HEK293 (cell line): ENCODE measurements at regions not wholly inside any gene's neighbourhood (a gene's known extent, or its start where the extent isn't known, plus 50 kb on each side); places are given as distances from the start of the nearest gene placed in this dataset.
A peak's percentile ranks its signal among the peaks of the same experiment; 100 is the strongest.

Source experiments
- CTCF ChIA-PET: fragments of 350-600 bp; formaldehyde crosslinking; extraction: SDS; loops from one replicate; lab custom pipeline; 2021; ENCODE audit warnings: antibody characterized with exemption; lab: Yijun Ruan, JAX
- POLR2A ChIA-PET: fragments of 300-600 bp; formaldehyde crosslinking; extraction: SDS; loops from one replicate; lab custom pipeline; 2020; ENCODE audit warnings: antibody characterized with exemption, inconsistent platforms; lab: Yijun Ruan, JAX
- H3K27ac ChIP-seq: fragments of 200-500 bp; sonication (Bioruptor generic); 2 replicates; pipeline ENCODE4 v1.5.1; 2014; ENCODE audit warnings: low read depth, low read length, control low read depth, inconsistent platforms; ENCODE audit errors: extremely low read depth
- H3K36me3 ChIP-seq, 2 experiments: fragments of 200-500 bp in 1 of 2; sonication (Bioruptor generic) in 1 of 2; 1 replicate in 1 of 2; 2 replicates in 1 of 2; pipeline ENCODE4 v1.5.1; 2014 to 2017; ENCODE audit warnings: inconsistent platforms in 2 of 2, low read length in 2 of 2; ENCODE audit not compliant: control insufficient read depth in 2 of 2, insufficient read depth in 1 of 2
- H3K4me1 ChIP-seq: fragments of 200-500 bp; sonication (Bioruptor generic); 2 replicates; pipeline ENCODE4 v1.5.1; 2014; ENCODE audit warnings: mild to moderate bottlenecking, low read length, inconsistent platforms; ENCODE audit not compliant: control insufficient read depth, insufficient read depth
- H3K4me3 ChIP-seq: 2 replicates; pipeline ENCODE4 v1.5.1; 2011; ENCODE audit warnings: low read depth, mild to moderate bottlenecking, control low read depth, low read length, moderate library complexity
- H3K9me3 ChIP-seq: fragments of 200-500 bp; sonication (Bioruptor generic); 2 replicates; pipeline ENCODE4 v1.5.1; 2014; ENCODE audit warnings: low read depth, low read length, inconsistent platforms; ENCODE audit not compliant: control insufficient read depth, insufficient read depth
- AEBP2 ChIP-seq: fragments of 450-650 bp; formaldehyde crosslinking; IDR thresholded peaks from 2 replicates; pipeline ENCODE4 v1.5.1; 2016; ENCODE audit warnings: missing biosample characterization, missing genetic modification characterization, borderline replicate concordance
- EGR2 ChIP-seq: fragments of 450-650 bp; formaldehyde crosslinking; IDR thresholded peaks from 2 replicates; pipeline ENCODE4 v1.5.1; 2016; ENCODE audit warnings: low read depth, missing biosample characterization, missing genetic modification characterization
- GLI4 ChIP-seq: fragments of 450-650 bp; formaldehyde crosslinking; IDR thresholded peaks from 2 replicates; pipeline ENCODE4 v1.5.1; 2016; ENCODE audit warnings: missing biosample characterization, missing genetic modification characterization
- PATZ1 ChIP-seq: fragments of 450-650 bp; formaldehyde crosslinking; IDR thresholded peaks from 2 replicates; pipeline ENCODE4 v1.5.1; 2016; ENCODE audit warnings: missing biosample characterization, missing genetic modification characterization
- PBX3 ChIP-seq: sonication (generic); formaldehyde crosslinking; IDR thresholded peaks from 2 replicates; pipeline ENCODE4 v1.8.1; 2022; ENCODE audit warnings: mild to moderate bottlenecking, moderate library complexity, missing genetic modification reagents
- SCRT1 ChIP-seq: fragments of 450-650 bp; formaldehyde crosslinking; IDR thresholded peaks from 2 replicates; pipeline ENCODE4 v1.5.1; 2016; ENCODE audit warnings: missing biosample characterization, missing genetic modification characterization, borderline replicate concordance
- TRIM28 ChIP-seq: IDR thresholded peaks from 2 replicates; pipeline ENCODE4 v1.6.1; 2011; ENCODE audit warnings: low read length, control low read depth, borderline replicate concordance
- ZBTB1 ChIP-seq: fragments of 450-650 bp; formaldehyde crosslinking; IDR thresholded peaks from 2 replicates; pipeline ENCODE4 v1.5.1; 2016; ENCODE audit warnings: missing biosample characterization, missing genetic modification characterization
- ZBTB20 ChIP-seq: fragments of 450-650 bp; formaldehyde crosslinking; IDR thresholded peaks from 2 replicates; pipeline ENCODE4 v1.5.1; 2016; ENCODE audit warnings: missing biosample characterization, missing genetic modification characterization
- ZBTB44 ChIP-seq: fragments of 450-650 bp; IDR thresholded peaks from 2 replicates; pipeline ENCODE4 v1.5.1; 2018; ENCODE audit warnings: missing biosample characterization, mild to moderate bottlenecking, missing genetic modification characterization
- ZBTB49 ChIP-seq: fragments of 450-650 bp; formaldehyde crosslinking; IDR thresholded peaks from 2 replicates; pipeline ENCODE4 v1.5.1; 2016; ENCODE audit warnings: missing biosample characterization, missing genetic modification characterization, low read depth
- ZBTB8A ChIP-seq: fragments of 450-650 bp; formaldehyde crosslinking; IDR thresholded peaks from 2 replicates; pipeline ENCODE4 v1.5.1; 2016; ENCODE audit warnings: missing biosample characterization, missing genetic modification characterization
- ZNF280C ChIP-seq: fragments of 450-650 bp; formaldehyde crosslinking; IDR thresholded peaks from 2 replicates; pipeline ENCODE4 v1.5.1; 2016; ENCODE audit warnings: missing biosample characterization, missing genetic modification characterization
- ZNF341 ChIP-seq: fragments of 450-650 bp; formaldehyde crosslinking; IDR thresholded peaks from 2 replicates; pipeline ENCODE4; 2016; ENCODE audit warnings: low read depth, missing biosample characterization, missing genetic modification characterization
- ZNF37A ChIP-seq: fragments of 450-650 bp; IDR thresholded peaks from 2 replicates; pipeline ENCODE4 v1.5.1; 2018; ENCODE audit warnings: missing biosample characterization, missing genetic modification characterization
- ZNF473 ChIP-seq: fragments of 450-650 bp; formaldehyde crosslinking; IDR thresholded peaks from 2 replicates; pipeline ENCODE4 v1.5.1; 2017; ENCODE audit warnings: missing biosample characterization, missing genetic modification characterization
- ZNF560 ChIP-seq: fragments of 450-650 bp; formaldehyde crosslinking; IDR thresholded peaks from 2 replicates; pipeline ENCODE4 v1.5.1; 2017; ENCODE audit warnings: missing biosample characterization, missing genetic modification characterization, borderline replicate concordance
- ZNF624 ChIP-seq: fragments of 450-650 bp; formaldehyde crosslinking; IDR thresholded peaks from 2 replicates; pipeline ENCODE4 v1.5.1; 2017; ENCODE audit warnings: missing biosample characterization, missing genetic modification characterization
- ZNF629 ChIP-seq: fragments of 450-650 bp; formaldehyde crosslinking; IDR thresholded peaks from 2 replicates; pipeline ENCODE4 v1.5.1; 2017; ENCODE audit warnings: missing biosample characterization, missing genetic modification characterization
- ZNF639 ChIP-seq: fragments of 450-650 bp; formaldehyde crosslinking; IDR thresholded peaks from 2 replicates; pipeline ENCODE4 v1.5.1; 2016; ENCODE audit warnings: missing biosample characterization, missing genetic modification characterization
- ZNF785 ChIP-seq: fragments of 450-650 bp; formaldehyde crosslinking; IDR thresholded peaks from 2 replicates; pipeline ENCODE4 v1.5.1; 2016; ENCODE audit warnings: missing biosample characterization, missing genetic modification characterization
- ZSCAN23 ChIP-seq: fragments of 450-650 bp; formaldehyde crosslinking; IDR thresholded peaks from 2 replicates; pipeline ENCODE4 v1.5.1; 2016; ENCODE audit warnings: missing biosample characterization, missing genetic modification characterization
- ZSCAN5A ChIP-seq: fragments of 450-650 bp; formaldehyde crosslinking; IDR thresholded peaks from 2 replicates; pipeline ENCODE4 v1.5.1; 2016; ENCODE audit warnings: missing biosample characterization, missing genetic modification characterization

- no peaks in the 10 kb centered on the region for H3K9me3 ChIP-seq
- H3K4me3 ChIP-seq, result no peak overlapping the region
- H3K36me3 ChIP-seq, result no peaks in the 10 kb centered on the region
- ChIA-PET CTCF (no interaction called here), POLR2A (no interaction called here)
- H3K4me1 ChIP-seq, result no peaks in the 10 kb centered on the region
- H3K27ac ChIP-seq, result no peak overlapping the region
- TF ChIP-seq ZNF629 (tag by site-specific recombination) (no peak), GLI4 (tag by site-specific recombination) (no peak), ZNF280C (tag by site-specific recombination) (no peak), TRIM28 (no peak), AEBP2 (tag by site-specific recombination) (no peak), PATZ1 (tag by site-specific recombination) (no peak), ZBTB49 (tag by site-specific recombination) (no peak), ZBTB44 (tag by site-specific recombination) (no peak), ZBTB8A (tag by site-specific recombination) (no peak), SCRT1 (tag by site-specific recombination) (no peak), ZNF473 (tag by site-specific recombination) (0 out of 2 replicates have a peak, but pooled peaks have one; percentile 12), EGR2 (tag by site-specific recombination) (no peak), ZNF37A (tag by site-specific recombination) (no peak), ZNF639 (tag by site-specific recombination) (no peak), ZSCAN5A (tag by site-specific recombination) (peak; percentile 14; the same call in 1 of the 2 replicates), ZBTB20 (tag by site-specific recombination) (peak; percentile 30; the same call in 1 of the 2 replicates), ZBTB1 (tag by site-specific recombination) (no peak), ZNF560 (tag by site-specific recombination) (0 out of 2 replicates have a peak, but pooled peaks have one; percentile 8), ZNF341 (tag by site-specific recombination) (no peak), PBX3 (no peak), ZNF624 (no peak), ZSCAN23 (no peak), ZNF785 (tag by site-specific recombination) (0 out of 2 replicates have a peak, but pooled peaks have one; percentile 24)
Observed at GRCh38 chr14:94938016-94938415, 168.1 kb upstream of the GSC start.
